ENCODE measurements at regions not wholly inside any gene's neighbourhood (a gene's known extent, or its start where the extent isn't known, plus 50 kb on each side); places are given as distances from the start of the nearest gene placed in this dataset.
"Not testable (repeated sequence)": the region's sequence is repeated elsewhere in the genome, so short reads cannot be mapped to it uniquely, and the experiment has no call there.

- no peak for DNase-seq
Measured at GRCh38 chr1:29945426-29945825, 709.1 kb downstream of the PTPRU start.

GRCh38 chr1:29944253-29944905, 708.1 kb downstream of the PTPRU start:
- DNase-seq = no peak

DNA sequence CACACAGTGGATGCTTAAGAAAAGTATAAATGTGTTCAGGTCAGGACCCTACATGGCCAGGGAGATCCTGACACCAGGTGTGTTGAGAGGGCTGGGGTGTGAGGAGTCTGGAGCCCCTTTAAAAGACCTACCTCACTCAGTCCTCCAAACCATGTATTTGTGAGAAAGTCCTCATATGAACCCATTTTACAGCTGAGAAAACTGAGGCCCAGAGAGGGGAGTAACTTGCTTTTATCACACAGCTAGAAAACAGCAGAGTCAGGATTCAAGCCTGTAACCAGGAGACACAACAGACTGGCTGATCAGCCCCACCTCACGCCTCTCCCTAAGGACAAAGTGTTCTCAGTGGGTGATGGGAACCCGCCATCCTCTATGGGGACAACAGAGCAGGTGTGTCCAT, 706.7 kb downstream of the PTPRU start:
- DNase-seq = no peak

GRCh38 chr1:29939079-29939478, 702.8 kb downstream of the PTPRU start:
- no peak for DNase-seq

DNA sequence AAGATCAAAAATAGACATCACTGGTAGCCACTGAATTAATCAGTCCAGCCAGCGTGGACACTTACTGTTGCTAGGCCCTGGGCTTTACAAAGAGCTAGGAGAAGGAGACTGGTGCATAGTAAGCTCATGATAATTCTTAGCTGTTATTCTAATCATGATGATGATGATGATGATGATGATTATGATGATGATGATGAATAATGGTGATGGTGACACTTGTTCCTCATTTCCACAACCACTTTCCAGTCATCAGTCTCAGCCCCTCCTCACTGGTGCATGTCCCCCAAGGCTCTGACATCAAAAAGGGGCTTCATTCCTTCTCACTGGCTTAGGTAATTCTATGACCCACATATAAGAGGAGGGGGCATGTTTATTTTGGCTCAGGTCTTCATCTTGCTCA, 701.0 kb downstream of the PTPRU start:
- no peak for DNase-seq

DNA sequence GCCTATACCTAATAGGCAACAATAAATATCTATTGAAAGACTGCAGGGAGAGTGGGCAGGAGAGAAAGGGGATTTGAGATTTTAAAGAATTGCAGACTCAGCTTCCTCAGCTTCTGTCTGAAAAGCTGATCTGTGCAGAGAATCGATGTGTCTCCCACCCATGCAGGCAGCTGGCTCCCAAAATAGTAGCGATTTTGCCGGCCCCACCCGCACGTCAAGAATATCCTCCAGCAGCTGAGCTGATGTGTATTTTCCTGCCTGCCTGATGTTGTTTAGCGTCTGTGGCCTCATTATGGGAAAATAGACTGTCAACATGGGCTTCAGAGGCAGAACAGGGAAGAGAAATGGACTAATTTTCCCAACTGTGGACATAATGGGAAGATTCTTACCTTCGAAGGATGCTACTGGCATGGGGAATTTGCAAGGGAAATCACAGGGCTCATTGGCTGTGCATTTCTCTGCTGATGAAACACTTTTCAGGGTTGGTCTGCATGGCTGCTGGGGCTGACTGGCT, 699.8 kb downstream of the PTPRU start:
- DNase-seq = no peak

GRCh38 chr1:29934255-29934772, 698.0 kb downstream of the PTPRU start:
- no peak for DNase-seq

GRCh38 chr1:29933067-29933466, 696.7 kb downstream of the PTPRU start:
- DNase-seq = no peak

- no peak for DNase-seq
Measured at GRCh38 chr1:29932626-29933025, 696.3 kb downstream of the PTPRU start.

DNA sequence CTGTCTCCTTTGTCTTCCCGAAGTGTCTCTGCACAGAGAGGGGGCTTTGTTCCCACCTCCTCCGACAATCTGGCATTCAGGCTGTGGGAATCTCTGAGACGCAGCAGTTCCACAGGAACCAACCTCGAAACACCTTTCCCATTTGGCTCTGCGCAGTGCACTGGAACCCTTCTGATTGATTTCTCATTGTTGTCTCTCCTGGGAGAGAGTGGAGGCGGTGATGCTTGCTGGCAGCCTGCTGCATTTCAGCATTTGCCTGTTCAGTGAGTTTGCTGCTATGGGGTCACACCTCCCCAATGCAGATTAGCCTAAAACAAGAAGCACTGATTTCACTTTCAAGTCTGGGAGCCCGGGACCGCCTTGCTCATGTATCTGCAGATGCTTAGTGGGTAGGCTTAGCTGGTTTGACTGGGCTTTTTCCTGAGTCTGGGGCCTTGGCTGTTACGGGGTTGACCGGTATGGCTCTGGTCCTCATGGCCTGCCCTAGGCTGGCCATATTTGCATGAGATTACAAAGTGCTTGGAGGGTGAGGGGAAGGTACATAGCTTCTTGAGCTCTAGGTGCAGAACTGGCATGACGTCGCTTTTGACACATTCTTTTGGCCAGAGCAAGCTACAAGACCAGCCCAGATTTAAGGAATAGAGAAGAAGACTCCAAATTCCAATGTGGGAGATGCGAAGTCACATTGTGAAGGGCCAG, 695.3 kb downstream of the PTPRU start:
- DNase-seq = no peak

DNA sequence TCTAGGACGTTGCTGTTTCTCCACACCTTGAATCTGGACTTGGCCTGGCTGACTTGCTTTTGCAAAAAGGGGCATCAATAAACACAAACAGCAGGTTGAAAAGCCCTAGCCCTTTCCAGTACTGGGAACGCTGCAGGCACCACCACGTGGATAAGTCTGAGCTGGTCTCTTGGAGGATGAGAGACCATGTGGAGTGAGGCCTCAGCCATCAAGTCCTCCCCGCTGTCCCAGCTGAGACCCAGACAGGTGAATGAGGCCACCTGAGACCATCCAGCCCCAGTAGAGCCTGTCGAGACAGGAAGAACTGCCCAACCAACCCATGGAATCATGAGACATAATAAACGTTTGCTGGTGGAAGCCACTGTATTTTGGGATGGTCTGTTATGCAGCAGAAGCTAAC, 688.7 kb downstream of the PTPRU start:
- DNase-seq = no peak

GRCh38 chr1:29924017-29924431, 687.7 kb downstream of the PTPRU start:
- no peak for DNase-seq

DNA sequence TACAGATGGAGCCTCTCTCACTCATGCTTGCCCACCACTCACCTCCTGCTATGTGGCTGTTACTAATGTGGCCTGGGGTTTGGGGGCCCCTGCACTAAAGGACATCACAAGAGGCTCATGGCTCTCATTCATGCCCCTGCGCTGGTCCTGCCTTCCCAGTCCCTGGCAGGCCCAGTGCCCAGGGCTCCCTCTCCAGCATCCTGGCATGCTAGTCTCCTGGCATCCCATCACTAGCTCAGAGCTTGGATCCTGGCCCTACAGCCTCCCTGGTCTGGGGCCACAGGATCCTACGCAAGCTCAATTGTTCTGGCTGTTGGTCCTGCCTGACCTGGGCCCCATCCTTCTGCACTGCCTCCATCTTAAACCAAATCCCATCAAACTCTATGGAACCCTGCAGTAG, 685.4 kb downstream of the PTPRU start:
- no peak for DNase-seq

GRCh38 chr1:29920784-29921183, 684.5 kb downstream of the PTPRU start:
- no peak for DNase-seq

GRCh38 chr1:29920316-29920715, 684.0 kb downstream of the PTPRU start:
- no peak for DNase-seq

- not testable (repeated sequence) for DNase-seq
Measured at GRCh38 chr1:29919041-29919440, 682.7 kb downstream of the PTPRU start.

DNA sequence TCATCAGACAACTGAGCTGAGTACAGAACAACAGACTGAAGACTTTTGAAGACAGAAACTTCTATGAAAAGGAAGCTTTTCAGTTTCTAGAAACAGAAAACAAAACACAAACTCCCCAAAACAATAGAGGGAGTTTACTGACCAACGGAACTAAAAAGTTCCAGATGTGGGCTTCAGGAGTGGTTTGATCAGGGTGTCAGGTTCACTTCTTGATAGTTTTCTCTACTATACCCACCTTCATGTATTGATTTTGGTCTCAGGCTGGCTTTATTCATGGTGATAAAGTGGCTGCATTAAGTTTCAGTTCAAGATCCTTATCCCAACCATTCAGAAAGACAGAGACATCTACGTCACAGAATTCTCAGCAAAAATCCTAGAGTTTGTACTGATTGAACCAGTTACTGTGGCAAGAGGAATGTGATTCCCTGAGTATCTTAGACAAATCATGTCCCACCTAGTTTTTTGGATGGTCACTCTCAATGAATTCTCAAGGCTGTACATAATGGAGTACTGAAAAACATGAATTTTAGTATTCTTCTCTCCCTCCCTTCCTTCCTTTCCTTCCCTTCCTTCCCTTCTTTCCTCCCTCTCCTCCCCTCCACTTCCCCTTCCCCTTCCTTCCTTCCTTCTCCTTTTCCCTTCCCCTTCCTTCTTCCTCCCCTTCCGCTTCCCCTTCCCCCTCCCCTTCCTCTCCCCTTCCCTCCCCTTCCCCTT, 680.5 kb downstream of the PTPRU start:
- no peak for DNase-seq

- DNase-seq = no peak
Measured at GRCh38 chr1:29914936-29915335, 678.6 kb downstream of the PTPRU start.

GRCh38 chr1:29912425-29912824, 676.1 kb downstream of the PTPRU start:
- DNase-seq = no peak

GRCh38 chr1:29909962-29910361, 673.6 kb downstream of the PTPRU start:
- DNase-seq = no peak

DNA sequence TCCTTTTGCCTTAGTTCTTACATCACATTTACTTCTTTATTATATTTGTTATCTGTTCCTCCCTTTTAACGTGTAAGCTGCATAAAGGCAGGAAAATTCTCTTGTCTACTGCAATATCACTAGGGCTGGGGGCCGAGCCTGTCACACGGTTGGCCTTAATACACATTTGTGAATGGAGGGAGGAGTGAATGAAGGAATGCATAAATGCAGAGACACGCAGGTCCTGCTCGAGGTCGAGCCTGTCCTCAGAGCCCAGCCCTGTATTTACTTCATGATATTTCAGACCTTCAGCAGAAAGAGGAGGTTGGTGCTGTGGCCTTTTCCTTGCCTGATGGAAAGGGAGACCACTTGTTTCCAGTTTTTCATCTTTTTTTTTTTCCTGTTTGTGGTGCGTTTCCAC, 671.3 kb downstream of the PTPRU start:
- DNase-seq = no peak

GRCh38 chr1:29906927-29907326, 670.6 kb downstream of the PTPRU start:
- DNase-seq = no peak

DNA sequence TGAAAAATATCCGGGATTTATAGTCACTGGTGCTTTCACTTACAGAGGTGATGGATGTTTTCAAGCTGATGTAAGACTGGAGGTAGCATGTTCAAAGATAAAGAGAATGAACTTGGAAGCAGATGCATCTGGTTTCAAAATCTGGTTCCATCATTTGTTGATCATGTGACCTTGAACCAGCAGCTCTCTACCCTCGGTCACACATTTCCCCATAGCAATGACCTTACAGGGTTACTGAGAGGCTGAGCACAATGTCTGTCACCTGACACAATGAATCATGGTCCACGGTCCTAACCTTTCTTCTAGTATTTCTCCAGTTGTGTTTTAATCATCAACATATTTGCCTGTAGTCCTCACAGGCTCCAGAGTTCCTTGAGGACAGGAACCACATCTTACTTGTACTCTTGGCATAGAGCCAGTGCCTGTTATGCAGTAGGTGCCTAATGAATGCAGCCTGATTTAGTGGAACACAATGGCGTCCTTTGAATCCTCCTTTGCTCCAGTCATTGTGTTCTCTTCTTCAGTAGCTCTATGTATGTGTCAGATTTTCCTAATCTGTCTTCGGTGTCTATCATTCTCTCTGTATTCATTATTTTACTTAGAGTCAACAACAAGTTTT, 667.3 kb downstream of the PTPRU start:
- no peak for DNase-seq

Measured in bone marrow (tissue), 2 donors.